ENCODE measurements at regions not wholly inside any gene's neighbourhood (a gene's known extent, or its start where the extent isn't known, plus 50 kb on each side); places are given as distances from the start of the nearest gene placed in this dataset.

- no peak for DNase-seq (ENCODE audit: low read depth in 2 of 2, low spot score in 1 of 2)
Measured at GRCh38 chr2:129744141-129744540, 235.3 kb upstream of the RAB6C start.

- DNase-seq (ENCODE audit: low read depth in 2 of 2, low spot score in 1 of 2): no peak
Measured at GRCh38 chr2:129744649-129745048, 234.8 kb upstream of the RAB6C start.

GRCh38 chr2:129747500-129748125, 231.9 kb upstream of the RAB6C start:
- DNase-seq (ENCODE audit: low read depth in 2 of 2, low spot score in 1 of 2): no peak

- DNase-seq (ENCODE audit: low read depth in 2 of 2, low spot score in 1 of 2): no peak
Measured at GRCh38 chr2:129748250-129748649, 231.2 kb upstream of the RAB6C start.

GRCh38 chr2:129748653-129749052, 230.8 kb upstream of the RAB6C start:
- DNase-seq (ENCODE audit: low read depth in 2 of 2, low spot score in 1 of 2): no peak

GRCh38 chr2:129751409-129751808, 228.1 kb upstream of the RAB6C start:
- DNase-seq (ENCODE audit: low read depth in 2 of 2, low spot score in 1 of 2): no peak

- DNase-seq (ENCODE audit: low read depth in 2 of 2, low spot score in 1 of 2): no peak
Measured at GRCh38 chr2:129752176-129752575, 227.3 kb upstream of the RAB6C start.

GRCh38 chr2:129752686-129753085, 226.8 kb upstream of the RAB6C start:
- DNase-seq (ENCODE audit: low read depth in 2 of 2, low spot score in 1 of 2): no peak

- DNase-seq (ENCODE audit: low read depth in 2 of 2, low spot score in 1 of 2): no peak
Measured at GRCh38 chr2:129753261-129753660, 226.2 kb upstream of the RAB6C start.

- no peak for DNase-seq (ENCODE audit: low read depth in 2 of 2, low spot score in 1 of 2)
Measured at GRCh38 chr2:129754421-129754820, 225.0 kb upstream of the RAB6C start.

- DNase-seq (ENCODE audit: low read depth in 2 of 2, low spot score in 1 of 2): no peak
Measured at GRCh38 chr2:129754831-129755230, 224.6 kb upstream of the RAB6C start.

GRCh38 chr2:129755786-129756185, 223.7 kb upstream of the RAB6C start:
- no peak for DNase-seq (ENCODE audit: low read depth in 2 of 2, low spot score in 1 of 2)

GRCh38 chr2:129756276-129756675, 223.2 kb upstream of the RAB6C start:
- no peak for DNase-seq (ENCODE audit: low read depth in 2 of 2, low spot score in 1 of 2)

GRCh38 chr2:129757366-129757914, 222.0 kb upstream of the RAB6C start:
- DNase-seq (ENCODE audit: low read depth in 2 of 2, low spot score in 1 of 2): no peak

GRCh38 chr2:129757915-129758783, 221.3 kb upstream of the RAB6C start:
- no peak for DNase-seq (ENCODE audit: low read depth in 2 of 2, low spot score in 1 of 2)

GRCh38 chr2:129758784-129759471, 220.5 kb upstream of the RAB6C start:
- no peak for DNase-seq (ENCODE audit: low read depth in 2 of 2, low spot score in 1 of 2)

GRCh38 chr2:129759472-129760010, 219.9 kb upstream of the RAB6C start:
- no peak for DNase-seq (ENCODE audit: low read depth in 2 of 2, low spot score in 1 of 2)

GRCh38 chr2:129760669-129761068, 218.8 kb upstream of the RAB6C start:
- DNase-seq (ENCODE audit: low read depth in 2 of 2, low spot score in 1 of 2): no peak

GRCh38 chr2:129761569-129762021, 217.9 kb upstream of the RAB6C start:
- DNase-seq (ENCODE audit: low read depth in 2 of 2, low spot score in 1 of 2): no peak

GRCh38 chr2:129762386-129763189, 216.9 kb upstream of the RAB6C start:
- no peak for DNase-seq (ENCODE audit: low read depth in 2 of 2, low spot score in 1 of 2)
